Parathyroid adenoma (tissue), 2 donors: ENCODE measurements at regions not wholly inside any gene's neighbourhood (a gene's known extent, or its start where the extent isn't known, plus 50 kb on each side); places are given as distances from the start of the nearest gene placed in this dataset.
"Not testable (repeated sequence)": the region's sequence is repeated elsewhere in the genome, so short reads cannot be mapped to it uniquely, and the experiment has no call there.

Experiments used
- H2AFZ ChIP-seq: fragments of 300-600 bp; sonication (generic); one replicate; pipeline ENCODE4 v1.7.0; 2017; ENCODE audit warnings: antibody characterized with exemption, mild to moderate bottlenecking
- H3K27ac ChIP-seq: fragments of 300-600 bp; sonication (generic); one replicate; pipeline ENCODE4 v1.7.0; 2017
- H3K27me3 ChIP-seq: fragments of 300-600 bp; sonication (generic); one replicate; pipeline ENCODE4 v1.7.0; 2017; ENCODE audit warnings: low read length; ENCODE audit not compliant: control insufficient read depth, insufficient read depth
- H3K36me3 ChIP-seq: fragments of 300-600 bp; sonication (generic); one replicate; pipeline ENCODE4 v1.7.0; 2017; ENCODE audit warnings: low read length; ENCODE audit not compliant: control insufficient read depth, insufficient read depth
- H3K4me1 ChIP-seq: fragments of 300-600 bp; sonication (generic); one replicate; pipeline ENCODE4 v1.7.0; 2017; ENCODE audit warnings: control low read depth
- H3K4me2 ChIP-seq: fragments of 300-600 bp; sonication (generic); one replicate; pipeline ENCODE4 v1.7.0; 2017; ENCODE audit warnings: low read length
- H3K4me3 ChIP-seq: fragments of 300-600 bp; sonication (generic); one replicate; pipeline ENCODE4 v1.7.0; 2017; ENCODE audit warnings: low read depth, low read length
- H3K79me2 ChIP-seq: fragments of 300-600 bp; sonication (generic); one replicate; pipeline ENCODE4 v1.7.0; 2017; ENCODE audit warnings: control low read depth
- H3K9ac ChIP-seq: fragments of 300-600 bp; sonication (generic); one replicate; pipeline ENCODE4 v1.7.0; 2017; ENCODE audit warnings: mild to moderate bottlenecking
- H3K9me3 ChIP-seq: fragments of 300-600 bp; sonication (generic); one replicate; pipeline ENCODE4 v1.7.0; 2017; ENCODE audit warnings: low read length; ENCODE audit not compliant: control insufficient read depth
- CTCF ChIP-seq: fragments of 300-600 bp; sonication (generic); IDR thresholded peaks from one replicate; pipeline ENCODE4 v1.7.0; 2017; ENCODE audit warnings: antibody characterized with exemption, mild to moderate bottlenecking
- donor health status: primary hyperparathyroidism.

GRCh38 chr13:38452656-38453055, 103.0 kb downstream of the UFM1 start:
- Histone ChIP-seq H2AFZ (no peak overlapping the region), H3K9ac (no peak overlapping the region), H3K27me3 (no peaks in the 10 kb centered on the region), H3K4me3 (no peak overlapping the region), H3K9me3 (no peaks in the 10 kb centered on the region), H3K27ac (no peak overlapping the region), H3K4me2 (no peak overlapping the region), H3K79me2 (no peaks in the 10 kb centered on the region), H3K36me3 (no peaks in the 10 kb centered on the region), H3K4me1 (no peaks in the 10 kb centered on the region)
- no peak for TF ChIP-seq CTCF

- Histone ChIP-seq H3K27ac (no peak overlapping the region), H3K4me1 (no peaks in the 10 kb centered on the region), H3K9me3 (no peaks in the 10 kb centered on the region), H3K4me2 (no peak overlapping the region), H2AFZ (no peak overlapping the region), H3K4me3 (no peak overlapping the region), H3K79me2 (no peaks in the 10 kb centered on the region), H3K27me3 (no peaks in the 10 kb centered on the region), H3K9ac (no peak overlapping the region), H3K36me3 (no peaks in the 10 kb centered on the region)
- no peak for TF ChIP-seq CTCF
Observed at GRCh38 chr13:38462605-38463004, 113.0 kb downstream of the UFM1 start.

GRCh38 chr13:38463048-38463447, 113.4 kb downstream of the UFM1 start:
- TF ChIP-seq CTCF: no peak
- Histone ChIP-seq H3K36me3 (no peaks in the 10 kb centered on the region), H3K27ac (no peak overlapping the region), H3K9me3 (no peaks in the 10 kb centered on the region), H3K79me2 (no peaks in the 10 kb centered on the region), H3K4me1 (no peaks in the 10 kb centered on the region), H3K9ac (no peak overlapping the region), H3K27me3 (no peaks in the 10 kb centered on the region), H2AFZ (no peak overlapping the region), H3K4me3 (no peak overlapping the region), H3K4me2 (no peak overlapping the region)

GRCh38 chr13:38472411-38472810, 122.8 kb downstream of the UFM1 start:
- not testable (repeated sequence) for H3K36me3 ChIP-seq, H3K79me2 ChIP-seq, H3K9me3 ChIP-seq, H2AFZ ChIP-seq, H3K4me1 ChIP-seq, H3K27me3 ChIP-seq, H3K9ac ChIP-seq, H3K4me2 ChIP-seq, H3K4me3 ChIP-seq, H3K27ac ChIP-seq

- no peak overlapping the region for H3K4me3 ChIP-seq
- H3K9me3 ChIP-seq: no peaks in the 10 kb centered on the region
- TF ChIP-seq CTCF: no peak
- H3K79me2 ChIP-seq: no peaks in the 10 kb centered on the region
- no peak overlapping the region for H3K4me2 ChIP-seq
- H3K36me3 ChIP-seq: no peaks in the 10 kb centered on the region
- H3K27me3 ChIP-seq: no peaks in the 10 kb centered on the region
- no peak overlapping the region for H3K27ac ChIP-seq
- H2AFZ ChIP-seq: no peak overlapping the region
- no peaks in the 10 kb centered on the region for H3K4me1 ChIP-seq
- no peak overlapping the region for H3K9ac ChIP-seq
Observed at GRCh38 chr13:38473305-38473704, 123.7 kb downstream of the UFM1 start.
